Activated T-cell treated with anti-CD3 and anti-CD28 coated beads, Interleukin-2, amount 50 U/mL, for 72 hours (primary cell): ENCODE measurements at regions not wholly inside any gene's neighbourhood (a gene's known extent, or its start where the extent isn't known, plus 50 kb on each side); places are given as distances from the start of the nearest gene placed in this dataset.

Source experiments
- ATAC-seq, 2 donors: fragments of 150-1000 bp; cut with Tn5 transposase; replicated peaks in 1 of 2; 2 replicates each; pipeline ENCODE4 v1.10.0; 2021; ENCODE audit warnings: moderate library complexity in 2 of 2, mild to moderate bottlenecking in 1 of 2
- DNase-seq, 2 donors: peaks; one replicate each; pipeline ENCODE4 v3.0.0; 2021 to 2022; ENCODE audit warnings: mixed read lengths in 1 of 2
- H3K27ac Mint-ChIP-seq: one replicate; pipeline ENCODE4 v1.8.0; 2022; ENCODE audit warnings: mild to moderate bottlenecking, moderate library complexity, mixed read lengths
- H3K27me3 Mint-ChIP-seq: one replicate; pipeline ENCODE4 v1.8.0; 2022; ENCODE audit warnings: low read depth, mixed read lengths
- H3K36me3 Mint-ChIP-seq, 2 donors: one replicate each; pipeline ENCODE4 v1.8.0; 2022; ENCODE audit warnings: mixed read lengths in 2 of 2, mild to moderate bottlenecking in 1 of 2; ENCODE audit not compliant: insufficient read depth in 2 of 2
- H3K4me1 Mint-ChIP-seq: one replicate; pipeline ENCODE4 v1.8.0; 2022; ENCODE audit warnings: low read depth, mixed read lengths
- H3K4me3 Mint-ChIP-seq, 2 donors: one replicate each; pipeline ENCODE4 v1.8.0; 2022; ENCODE audit warnings: mild to moderate bottlenecking in 2 of 2, mixed read lengths in 2 of 2, moderate library complexity in 2 of 2
- H3K9me3 Mint-ChIP-seq, 2 donors: one replicate each; pipeline ENCODE4 v1.8.0; 2022; ENCODE audit warnings: mixed read lengths in 2 of 2

- no peaks in the 10 kb centered on the region for H3K27me3 Mint-ChIP-seq
- ATAC-seq = peak in 1 of 2 donors; percentile 47
- no peaks in the 10 kb centered on the region for H3K9me3 Mint-ChIP-seq
- H3K4me1 Mint-ChIP-seq = no peaks in the 10 kb centered on the region
- H3K4me3 Mint-ChIP-seq = no peak overlapping the region
- no peak overlapping the region for H3K27ac Mint-ChIP-seq
- DNase-seq = peak in 1 of 2 donors; percentile 25
- no peaks in the 10 kb centered on the region for H3K36me3 Mint-ChIP-seq
Observed at GRCh38 chr17:63140255-63140654, 174.2 kb downstream of the TANC2 start.

GRCh38 chr17:63142836-63143235 is 176.8 kb downstream of the TANC2 start:
- Mint-ChIP-seq H3K9me3 (no peaks in the 10 kb centered on the region), H3K27me3 (no peaks in the 10 kb centered on the region), H3K4me3 (no peak overlapping the region), H3K27ac (no peak overlapping the region), H3K4me1 (no peaks in the 10 kb centered on the region), H3K36me3 (no peaks in the 10 kb centered on the region)
- no peak for ATAC-seq
- DNase-seq = no peak

GRCh38 chr17:63150490-63150889 is 184.5 kb downstream of the TANC2 start:
- H3K9me3 Mint-ChIP-seq = no peaks in the 10 kb centered on the region
- no peak for DNase-seq
- no peaks in the 10 kb centered on the region for H3K27me3 Mint-ChIP-seq
- no peak overlapping the region for H3K27ac Mint-ChIP-seq
- H3K36me3 Mint-ChIP-seq = no peaks in the 10 kb centered on the region
- no peak for ATAC-seq
- H3K4me3 Mint-ChIP-seq = no peak overlapping the region
- H3K4me1 Mint-ChIP-seq = no peaks in the 10 kb centered on the region

GRCh38 chr17:63150994-63151464 is 185.0 kb downstream of the TANC2 start:
- DNase-seq (no peak), ATAC-seq (no peak)
- Mint-ChIP-seq H3K4me3 (no peak overlapping the region), H3K36me3 (no peaks in the 10 kb centered on the region), H3K27ac (no peak overlapping the region), H3K27me3 (no peaks in the 10 kb centered on the region), H3K4me1 (no peaks in the 10 kb centered on the region), H3K9me3 (no peaks in the 10 kb centered on the region)

GRCh38 chr17:63151941-63152523 is 186.0 kb downstream of the TANC2 start:
- peak in 1 of 2 donors; percentile 61 for ATAC-seq
- no peak for DNase-seq
- Mint-ChIP-seq H3K27me3 (no peaks in the 10 kb centered on the region), H3K4me1 (peaks cover 3% of the 10 kb centered on the region), H3K4me3 (peak overlapping the region in 1 of 2 donors; percentile 37), H3K36me3 (no peaks in the 10 kb centered on the region), H3K9me3 (no peaks in the 10 kb centered on the region), H3K27ac (peak overlapping the region; percentile 68)

GRCh38 chr17:63153488-63153887 is 187.5 kb downstream of the TANC2 start:
- no peak for DNase-seq
- no peaks in the 10 kb centered on the region for H3K27me3 Mint-ChIP-seq
- no peaks in the 10 kb centered on the region for H3K36me3 Mint-ChIP-seq
- no peak overlapping the region for H3K27ac Mint-ChIP-seq
- no peak overlapping the region for H3K4me3 Mint-ChIP-seq
- peaks cover 5% of the 10 kb centered on the region for H3K4me1 Mint-ChIP-seq
- ATAC-seq = no peak
- no peaks in the 10 kb centered on the region for H3K9me3 Mint-ChIP-seq

- DNase-seq (no peak), ATAC-seq (no peak)
- Mint-ChIP-seq H3K27me3 (no peaks in the 10 kb centered on the region), H3K4me3 (no peak overlapping the region), H3K9me3 (no peaks in the 10 kb centered on the region), H3K36me3 (no peaks in the 10 kb centered on the region), H3K4me1 (peaks cover 5% of the 10 kb centered on the region), H3K27ac (no peak overlapping the region)
Observed at GRCh38 chr17:63154586-63155244, 188.7 kb downstream of the TANC2 start.

- H3K36me3 Mint-ChIP-seq = no peaks in the 10 kb centered on the region
- peaks cover 5% of the 10 kb centered on the region for H3K4me1 Mint-ChIP-seq
- H3K27ac Mint-ChIP-seq = no peak overlapping the region
- no peak overlapping the region for H3K4me3 Mint-ChIP-seq
- ATAC-seq (no peak), DNase-seq (no peak)
- H3K9me3 Mint-ChIP-seq = no peaks in the 10 kb centered on the region
- no peaks in the 10 kb centered on the region for H3K27me3 Mint-ChIP-seq
Observed at GRCh38 chr17:63156986-63157385, 191.0 kb downstream of the TANC2 start.

- Mint-ChIP-seq H3K9me3 (no peaks in the 10 kb centered on the region), H3K27me3 (no peaks in the 10 kb centered on the region), H3K36me3 (no peaks in the 10 kb centered on the region), H3K27ac (no peak overlapping the region), H3K4me3 (no peak overlapping the region), H3K4me1 (no peaks in the 10 kb centered on the region)
- ATAC-seq = no peak
- DNase-seq = no peak
Observed at GRCh38 chr17:63162406-63163157, 196.5 kb downstream of the TANC2 start.

- H3K27ac Mint-ChIP-seq = no peak overlapping the region
- no peaks in the 10 kb centered on the region for H3K27me3 Mint-ChIP-seq
- no peaks in the 10 kb centered on the region for H3K9me3 Mint-ChIP-seq
- DNase-seq (no peak), ATAC-seq (no peak)
- H3K4me3 Mint-ChIP-seq = no peak overlapping the region
- no peaks in the 10 kb centered on the region for H3K36me3 Mint-ChIP-seq
- no peaks in the 10 kb centered on the region for H3K4me1 Mint-ChIP-seq
Observed at GRCh38 chr17:63163158-63163520, 197.1 kb downstream of the TANC2 start.

GRCh38 chr17:63165400-63165799 is 199.4 kb downstream of the TANC2 start:
- no peaks in the 10 kb centered on the region for H3K27me3 Mint-ChIP-seq
- no peaks in the 10 kb centered on the region for H3K9me3 Mint-ChIP-seq
- H3K4me1 Mint-ChIP-seq = no peaks in the 10 kb centered on the region
- no peak overlapping the region for H3K4me3 Mint-ChIP-seq
- ATAC-seq (no peak), DNase-seq (no peak)
- H3K36me3 Mint-ChIP-seq = no peaks in the 10 kb centered on the region
- no peak overlapping the region for H3K27ac Mint-ChIP-seq

- no peaks in the 10 kb centered on the region for H3K4me1 Mint-ChIP-seq
Observed at GRCh38 chr17:63170795-63171194, 204.8 kb downstream of the TANC2 start.

GRCh38 chr17:63171428-63172393 is 205.7 kb downstream of the TANC2 start:
- Mint-ChIP-seq H3K27ac (no peak overlapping the region), H3K4me1 (no peaks in the 10 kb centered on the region), H3K9me3 (no peaks in the 10 kb centered on the region), H3K4me3 (no peak overlapping the region), H3K27me3 (no peaks in the 10 kb centered on the region), H3K36me3 (no peaks in the 10 kb centered on the region)
- ATAC-seq = no peak
- DNase-seq = no peak

More at GRCh38 chr17:63170795-63171194, 204.8 kb downstream of the TANC2 start:
- no peak for ATAC-seq
- no peaks in the 10 kb centered on the region for H3K27me3 Mint-ChIP-seq
- no peak for DNase-seq
- no peaks in the 10 kb centered on the region for H3K36me3 Mint-ChIP-seq
- H3K4me3 Mint-ChIP-seq = no peak overlapping the region
- no peaks in the 10 kb centered on the region for H3K9me3 Mint-ChIP-seq
- no peak overlapping the region for H3K27ac Mint-ChIP-seq
